Sigmoid colon (tissue), 3 donors: ENCODE measurements at regions not wholly inside any gene's neighbourhood (a gene's known extent, or its start where the extent isn't known, plus 50 kb on each side); places are given as distances from the start of the nearest gene placed in this dataset.

Experiments
- small RNA-seq, 3 donors: library from RNA; depleted of rRNA; stranded (forward); fragments of <200 nt; gene quantifications; one replicate each; pipeline ENCODE3, GENCODE V24; 2016

Small RNA genes in the stretch of these regions (small RNA-seq; reads per million reads assigned to genes)
- gene RF00019 (0 reads per million in 3 donors), gene RNU1-119P (0 to 0.07 (median 0) reads per million in 3 donors)
